22Rv1 (cell line): ENCODE measurements at regions not wholly inside any gene's neighbourhood (a gene's known extent, or its start where the extent isn't known, plus 50 kb on each side); places are given as distances from the start of the nearest gene placed in this dataset.

Experiments
- H3K27ac ChIP-seq: fragments of 450-650 bp; 2 replicates; pipeline ENCODE4 v1.5.1; 2017
- ZFX ChIP-seq: fragments of 450-650 bp; IDR thresholded peaks from 2 replicates; pipeline ENCODE4 v1.6.1; 2017; ENCODE audit warnings: antibody characterized with exemption, borderline replicate concordance
- TF ChIP-seq, protein P1 (sequence below): fragments of 450-650 bp; IDR thresholded peaks from 2 replicates; pipeline ENCODE4 v1.5.1; 2017; ENCODE audit warnings: mild to moderate bottlenecking

DNA sequence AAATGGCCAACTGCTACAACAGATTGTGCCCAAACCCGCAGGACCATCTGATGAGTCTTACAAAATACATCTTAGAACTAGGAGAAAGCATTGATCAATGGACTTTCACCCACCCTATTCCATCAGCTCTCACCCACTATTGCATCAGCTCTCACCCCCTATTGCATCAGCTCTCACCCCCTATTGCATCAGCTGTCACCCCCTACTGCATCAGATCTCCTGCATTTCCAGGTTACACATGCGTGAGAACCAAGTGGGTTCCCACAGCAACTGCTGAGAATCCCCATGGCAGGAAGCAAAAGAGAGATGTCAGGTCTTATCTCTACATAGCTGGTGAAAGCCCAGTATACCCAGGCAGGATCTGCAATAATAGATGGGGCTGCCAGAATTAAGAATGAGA lies 533.5 kb downstream of the LTN1 start:
- TF ChIP-seq ZFX, result no peak
- TF ChIP-seq, protein P1, sequence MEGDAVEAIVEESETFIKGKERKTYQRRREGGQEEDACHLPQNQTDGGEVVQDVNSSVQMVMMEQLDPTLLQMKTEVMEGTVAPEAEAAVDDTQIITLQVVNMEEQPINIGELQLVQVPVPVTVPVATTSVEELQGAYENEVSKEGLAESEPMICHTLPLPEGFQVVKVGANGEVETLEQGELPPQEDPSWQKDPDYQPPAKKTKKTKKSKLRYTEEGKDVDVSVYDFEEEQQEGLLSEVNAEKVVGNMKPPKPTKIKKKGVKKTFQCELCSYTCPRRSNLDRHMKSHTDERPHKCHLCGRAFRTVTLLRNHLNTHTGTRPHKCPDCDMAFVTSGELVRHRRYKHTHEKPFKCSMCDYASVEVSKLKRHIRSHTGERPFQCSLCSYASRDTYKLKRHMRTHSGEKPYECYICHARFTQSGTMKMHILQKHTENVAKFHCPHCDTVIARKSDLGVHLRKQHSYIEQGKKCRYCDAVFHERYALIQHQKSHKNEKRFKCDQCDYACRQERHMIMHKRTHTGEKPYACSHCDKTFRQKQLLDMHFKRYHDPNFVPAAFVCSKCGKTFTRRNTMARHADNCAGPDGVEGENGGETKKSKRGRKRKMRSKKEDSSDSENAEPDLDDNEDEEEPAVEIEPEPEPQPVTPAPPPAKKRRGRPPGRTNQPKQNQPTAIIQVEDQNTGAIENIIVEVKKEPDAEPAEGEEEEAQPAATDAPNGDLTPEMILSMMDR, result no peak
- no peak overlapping the region for H3K27ac ChIP-seq

GRCh38 chr21:28458446-28458845 lies 534.2 kb downstream of the LTN1 start:
- TF ChIP-seq, protein P1, result no peak
- no peak for TF ChIP-seq ZFX
- no peak overlapping the region for H3K27ac ChIP-seq

DNA sequence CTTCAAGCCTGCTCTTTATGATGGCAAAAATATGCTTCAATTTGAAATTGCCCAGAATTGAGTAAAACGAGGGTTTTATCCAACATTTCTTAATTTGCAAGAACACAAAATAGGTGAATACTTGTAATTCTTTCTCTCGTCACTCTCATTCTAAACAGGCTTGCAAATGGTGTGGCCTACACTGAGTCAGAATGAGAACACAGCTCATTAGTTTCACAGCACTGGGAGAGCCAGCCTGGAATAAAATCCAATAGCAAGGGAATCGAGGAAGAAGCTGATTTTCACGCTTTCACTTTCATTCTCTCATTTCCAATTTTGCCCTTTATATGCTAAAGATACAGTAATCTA lies 537.5 kb downstream of the LTN1 start:
- no peak overlapping the region for H3K27ac ChIP-seq
- no peak for TF ChIP-seq ZFX
- TF ChIP-seq, protein P1, result no peak

DNA sequence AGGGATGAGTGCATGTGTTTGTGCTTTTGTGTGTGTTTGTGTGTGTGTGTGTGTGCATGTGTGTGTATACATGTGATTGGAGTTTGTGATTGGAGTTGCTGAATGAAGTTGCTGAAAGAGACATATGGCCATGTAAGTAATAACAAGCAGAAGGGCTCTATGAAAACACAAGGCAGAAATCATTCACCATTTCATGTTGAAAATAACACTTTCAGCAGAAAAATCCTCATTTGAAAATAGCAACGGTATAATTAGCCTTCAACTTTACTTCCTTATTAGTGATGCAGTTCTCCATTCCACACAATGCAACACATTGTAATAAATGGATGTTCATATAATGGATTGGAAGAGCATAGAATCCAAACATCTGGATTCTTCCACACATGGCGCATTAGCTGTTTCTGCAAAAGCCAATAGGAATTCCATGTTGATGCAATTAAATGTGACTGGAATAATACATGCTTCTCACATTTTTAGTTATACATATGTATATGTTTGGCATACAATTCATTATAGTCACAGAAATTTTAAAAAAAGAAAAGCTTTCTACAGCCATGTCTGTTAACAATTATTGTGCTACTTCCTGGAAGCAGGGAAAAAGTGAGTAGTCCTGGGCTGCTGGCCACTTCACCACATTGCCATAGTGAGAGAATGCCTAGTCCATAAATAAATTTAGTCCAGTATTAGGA lies 538.0 kb downstream of the LTN1 start:
- no peak overlapping the region for H3K27ac ChIP-seq
- TF ChIP-seq, protein P1, result no peak
- no peak for TF ChIP-seq ZFX

DNA sequence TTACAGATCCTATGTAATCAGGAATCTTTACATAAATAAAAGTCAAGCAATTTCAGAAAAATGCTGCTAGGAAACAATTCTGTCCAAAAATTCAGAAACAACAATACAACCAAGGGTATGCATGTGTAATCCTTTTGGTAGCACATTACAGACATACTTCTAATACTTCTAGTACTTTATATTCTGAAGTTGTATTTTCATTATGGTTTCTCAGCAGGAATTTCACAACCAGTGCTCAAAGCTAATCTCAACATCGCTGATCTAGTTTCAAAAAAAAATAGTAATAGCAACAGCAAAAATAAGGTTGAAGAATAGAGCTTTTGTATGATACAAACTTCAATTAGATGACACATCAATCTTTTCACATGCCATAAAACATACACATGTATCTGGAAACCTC lies 545.2 kb downstream of the LTN1 start:
- H3K27ac ChIP-seq, result no peak overlapping the region
- TF ChIP-seq, protein P1, result no peak

GRCh38 chr21:28445141-28445830 lies 547.4 kb downstream of the LTN1 start:
- no peak for TF ChIP-seq ZFX
- TF ChIP-seq, protein P1, result no peak
- no peak overlapping the region for H3K27ac ChIP-seq

GRCh38 chr21:28444557-28444956 lies 548.1 kb downstream of the LTN1 start:
- H3K27ac ChIP-seq, result no peak overlapping the region
- TF ChIP-seq ZFX, result no peak
- TF ChIP-seq, protein P1, result no peak
